ENCODE measurements at regions not wholly inside any gene's neighbourhood (a gene's known extent, or its start where the extent isn't known, plus 50 kb on each side); places are given as distances from the start of the nearest gene placed in this dataset.

DNA sequence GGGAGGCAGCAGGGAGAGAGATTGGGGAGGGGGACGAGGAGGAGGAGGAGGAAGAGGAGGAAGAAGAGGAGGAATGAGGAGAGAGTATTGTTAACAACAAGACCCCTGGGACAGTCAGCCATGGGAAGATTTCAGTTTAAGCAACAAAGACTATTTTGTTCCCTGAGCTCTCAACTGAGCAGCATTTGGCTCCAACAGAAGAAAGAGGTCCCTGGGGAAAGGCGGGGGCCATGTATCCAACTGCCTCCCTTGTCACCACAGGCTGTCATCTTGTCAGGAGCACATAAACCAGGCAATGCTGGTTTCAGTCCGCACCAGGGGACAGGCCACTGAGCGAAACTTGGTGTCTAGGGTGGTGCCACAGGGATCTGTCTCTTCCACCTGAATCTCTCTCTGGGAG lies 316.1 kb downstream of the TLE1 start:
- Mint-ChIP-seq H3K36me3 (ENCODE audit: insufficient read depth) (no peaks in the 10 kb centered on the region), H3K27ac (no peak overlapping the region), H3K4me3 (ENCODE audit: low read depth) (no peak overlapping the region), H3K4me1 (ENCODE audit: low read depth) (peaks cover 29% of the 10 kb centered on the region), H3K9me3 (ENCODE audit: low read depth) (no peaks in the 10 kb centered on the region), H3K27me3 (peaks cover 13% of the 10 kb centered on the region)
- TF ChIP-seq, protein P1, sequence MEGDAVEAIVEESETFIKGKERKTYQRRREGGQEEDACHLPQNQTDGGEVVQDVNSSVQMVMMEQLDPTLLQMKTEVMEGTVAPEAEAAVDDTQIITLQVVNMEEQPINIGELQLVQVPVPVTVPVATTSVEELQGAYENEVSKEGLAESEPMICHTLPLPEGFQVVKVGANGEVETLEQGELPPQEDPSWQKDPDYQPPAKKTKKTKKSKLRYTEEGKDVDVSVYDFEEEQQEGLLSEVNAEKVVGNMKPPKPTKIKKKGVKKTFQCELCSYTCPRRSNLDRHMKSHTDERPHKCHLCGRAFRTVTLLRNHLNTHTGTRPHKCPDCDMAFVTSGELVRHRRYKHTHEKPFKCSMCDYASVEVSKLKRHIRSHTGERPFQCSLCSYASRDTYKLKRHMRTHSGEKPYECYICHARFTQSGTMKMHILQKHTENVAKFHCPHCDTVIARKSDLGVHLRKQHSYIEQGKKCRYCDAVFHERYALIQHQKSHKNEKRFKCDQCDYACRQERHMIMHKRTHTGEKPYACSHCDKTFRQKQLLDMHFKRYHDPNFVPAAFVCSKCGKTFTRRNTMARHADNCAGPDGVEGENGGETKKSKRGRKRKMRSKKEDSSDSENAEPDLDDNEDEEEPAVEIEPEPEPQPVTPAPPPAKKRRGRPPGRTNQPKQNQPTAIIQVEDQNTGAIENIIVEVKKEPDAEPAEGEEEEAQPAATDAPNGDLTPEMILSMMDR (IDR thresholded peaks at IDR 0.05; ENCODE audit: unreplicated experiment), result no peak
- DNase-seq (ENCODE audit: low spot score, unreplicated experiment), result no peak

DNA sequence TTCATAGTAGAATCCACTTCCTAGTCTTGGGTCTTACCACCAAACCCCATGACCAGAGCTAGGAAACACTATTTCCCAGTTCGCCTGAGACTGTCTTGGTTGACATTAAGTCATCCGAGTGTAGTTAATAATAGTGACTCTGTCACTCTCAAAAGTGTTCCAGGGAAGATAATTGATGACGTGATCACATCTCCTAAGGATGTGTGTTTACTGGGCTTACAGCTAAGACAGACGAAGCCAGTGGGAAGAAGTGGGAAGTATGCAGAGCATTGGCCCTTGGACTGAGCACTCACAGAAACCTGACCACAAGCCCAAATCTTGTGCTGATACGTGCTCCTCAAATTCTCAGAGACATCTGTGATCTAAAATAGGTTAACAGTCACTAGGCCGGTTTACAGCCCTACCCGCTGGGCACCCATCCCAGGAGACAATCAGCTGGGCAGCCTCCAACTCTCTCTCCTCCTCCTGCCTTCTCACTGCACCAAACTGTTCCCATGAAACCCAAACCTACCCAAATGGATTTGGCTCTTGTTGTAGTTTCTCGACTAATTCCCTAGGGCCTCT lies 316.6 kb downstream of the TLE1 start:
- no peaks in the 10 kb centered on the region for H3K36me3 Mint-ChIP-seq (ENCODE audit: insufficient read depth)
- H3K27me3 Mint-ChIP-seq, result peaks cover 13% of the 10 kb centered on the region
- H3K4me1 Mint-ChIP-seq (ENCODE audit: low read depth), result peaks cover 29% of the 10 kb centered on the region
- no peak overlapping the region for H3K4me3 Mint-ChIP-seq (ENCODE audit: low read depth)
- no peak for DNase-seq (ENCODE audit: low spot score, unreplicated experiment)
- TF ChIP-seq, protein P1 (IDR thresholded peaks at IDR 0.05; ENCODE audit: unreplicated experiment), result no peak
- H3K27ac Mint-ChIP-seq, result no peak overlapping the region
- H3K9me3 Mint-ChIP-seq (ENCODE audit: low read depth), result no peaks in the 10 kb centered on the region

DNA sequence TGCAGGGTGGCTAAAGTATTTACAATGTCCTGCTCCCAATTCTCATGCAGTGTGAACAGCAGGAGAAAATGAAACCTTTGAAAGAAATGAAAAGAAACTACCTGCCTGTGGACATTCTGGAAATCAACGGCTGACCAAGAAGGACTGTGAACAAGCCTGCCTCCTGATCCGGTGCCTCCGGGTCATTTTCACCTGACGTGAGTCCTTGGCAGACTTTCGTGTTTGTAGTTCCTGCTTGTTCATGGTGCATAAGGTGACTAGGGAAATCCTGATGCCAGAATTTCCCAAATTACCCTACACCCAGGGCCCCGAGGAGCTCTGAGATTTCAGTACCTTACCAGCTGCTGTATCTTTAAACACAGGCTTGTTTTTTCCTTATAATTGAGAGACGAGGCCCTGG lies 317.5 kb downstream of the TLE1 start:
- H3K9me3 Mint-ChIP-seq (ENCODE audit: low read depth), result peaks cover 7% of the 10 kb centered on the region
- H3K4me1 Mint-ChIP-seq (ENCODE audit: low read depth), result peaks cover 22% of the 10 kb centered on the region
- H3K27ac Mint-ChIP-seq, result no peak overlapping the region
- H3K27me3 Mint-ChIP-seq, result peaks cover 9% of the 10 kb centered on the region
- DNase-seq (ENCODE audit: low spot score, unreplicated experiment), result no peak
- H3K36me3 Mint-ChIP-seq (ENCODE audit: insufficient read depth), result no peaks in the 10 kb centered on the region
- TF ChIP-seq, protein P1 (IDR thresholded peaks at IDR 0.05; ENCODE audit: unreplicated experiment), result no peak
- no peak overlapping the region for H3K4me3 Mint-ChIP-seq (ENCODE audit: low read depth)

DNA sequence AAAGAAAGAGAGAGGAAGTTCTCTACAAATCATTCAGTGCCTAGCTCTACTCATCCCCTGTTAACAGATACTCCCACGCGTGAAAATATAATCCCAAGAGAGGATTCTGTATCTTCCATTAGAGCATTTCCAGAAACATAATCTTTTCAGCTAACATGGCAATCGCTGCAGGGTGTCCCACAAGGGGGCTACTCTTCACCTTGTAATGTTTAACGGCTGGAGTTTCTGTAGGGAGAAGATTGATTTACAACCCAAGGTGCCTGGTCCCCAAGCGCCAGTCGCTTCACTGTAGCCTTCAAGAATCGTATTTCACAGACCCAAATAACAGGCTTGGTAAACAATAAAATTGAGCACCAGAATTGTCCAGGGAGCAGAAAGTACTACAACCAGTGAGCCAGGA lies 318.7 kb downstream of the TLE1 start:
- H3K27ac Mint-ChIP-seq, result no peak overlapping the region
- peaks cover 5% of the 10 kb centered on the region for H3K27me3 Mint-ChIP-seq
- H3K4me1 Mint-ChIP-seq (ENCODE audit: low read depth), result peaks cover 21% of the 10 kb centered on the region
- no peak overlapping the region for H3K4me3 Mint-ChIP-seq (ENCODE audit: low read depth)
- no peak for DNase-seq (ENCODE audit: low spot score, unreplicated experiment)
- peaks cover 2% of the 10 kb centered on the region for H3K36me3 Mint-ChIP-seq (ENCODE audit: insufficient read depth)
- TF ChIP-seq, protein P1 (IDR thresholded peaks at IDR 0.05; ENCODE audit: unreplicated experiment), result no peak
- H3K9me3 Mint-ChIP-seq (ENCODE audit: low read depth), result peaks cover 11% of the 10 kb centered on the region

DNA sequence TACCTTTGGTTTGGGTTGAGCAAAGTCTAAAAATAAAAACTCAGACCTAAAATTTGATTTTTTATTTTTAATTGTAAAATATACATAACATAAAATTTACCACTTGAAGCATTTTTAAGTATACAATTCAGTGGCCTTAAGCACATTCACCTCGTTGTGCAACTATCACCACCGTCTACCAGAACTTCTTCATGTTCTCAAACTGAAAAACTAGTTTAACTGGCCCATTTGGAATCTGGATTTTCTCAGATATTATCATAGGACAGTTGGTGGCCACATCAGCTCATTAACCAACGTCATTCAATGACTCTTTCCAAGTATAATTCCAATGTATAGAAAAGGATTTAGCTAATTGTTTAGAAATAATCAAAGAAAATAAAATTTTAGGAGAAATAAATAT lies 319.3 kb downstream of the TLE1 start:
- DNase-seq (ENCODE audit: low spot score, unreplicated experiment), result no peak
- Mint-ChIP-seq H3K27ac (no peak overlapping the region), H3K4me3 (ENCODE audit: low read depth) (no peak overlapping the region), H3K4me1 (ENCODE audit: low read depth) (peaks cover 17% of the 10 kb centered on the region), H3K27me3 (peaks cover 5% of the 10 kb centered on the region), H3K9me3 (ENCODE audit: low read depth) (peaks cover 13% of the 10 kb centered on the region), H3K36me3 (ENCODE audit: insufficient read depth) (peaks cover 2% of the 10 kb centered on the region)
- TF ChIP-seq, protein P1 (IDR thresholded peaks at IDR 0.05; ENCODE audit: unreplicated experiment), result no peak

Data from progenitor cell of endocrine pancreas (in vitro differentiated cells).